Endothelial cell of umbilical vein (primary cell): ENCODE measurements at regions not wholly inside any gene's neighbourhood (a gene's known extent, or its start where the extent isn't known, plus 50 kb on each side); places are given as distances from the start of the nearest gene placed in this dataset.

Experiments used
- BruUV-seq: library from RNA; stranded (reverse); fragments of 400-500 nt; replicated peaks from 2 replicates; lab custom pipeline; 2021; lab: Mats Ljungman, UMichigan
- CTCF ChIA-PET: fragments of 300-600, 350-600 bp; sonication (Branson Sonifier 250); formaldehyde crosslinking; loops from one replicate; lab custom pipeline; 2021; ENCODE audit warnings: antibody characterized with exemption, inconsistent platforms; lab: Charles Lee
- POLR2A ChIA-PET: fragments of 300-600, 350-600 bp; sonication (Branson Sonifier 250); formaldehyde crosslinking; loops from one replicate; lab custom pipeline; 2021; ENCODE audit warnings: antibody characterized with exemption, inconsistent platforms; lab: Charles Lee
- DNase-seq: peaks from one replicate; pipeline ENCODE4 v3.0.0-alpha.2; 2011; ENCODE audit warnings: low read depth, low spot score
- FAIRE-seq: peaks from 2 replicates; lab custom pipeline; 2011; peaks lifted over from hg19 to GRCh38; lab: Jason Lieb, UNC
- H2AFZ ChIP-seq: 2 replicates; pipeline ENCODE4 v1.6.0; 2012; ENCODE audit warnings: low read depth, low read length, control low read depth, inconsistent platforms
- H3K27ac ChIP-seq: 2 replicates; pipeline ENCODE4 v1.5.1; 2011; ENCODE audit warnings: low read depth, mild to moderate bottlenecking, control low read depth, low read length, moderate library complexity; ENCODE audit not compliant: insufficient read depth
- H3K27me3 ChIP-seq, 2 experiments: 2 replicates each; pipeline versions ENCODE4 v1.6.0 to v1.6.1; 2011; ENCODE audit warnings: low read length in 2 of 2, mixed read lengths in 1 of 2; ENCODE audit not compliant: control insufficient read depth in 2 of 2, insufficient read depth in 2 of 2
- H3K36me3 ChIP-seq, 2 experiments: 2 replicates in 1 of 2; 3 replicates in 1 of 2; pipeline ENCODE4 v1.5.1; 2011; ENCODE audit warnings: low read length in 2 of 2, mild to moderate bottlenecking in 1 of 2, moderate library complexity in 1 of 2; ENCODE audit not compliant: control insufficient read depth in 2 of 2, insufficient read depth in 2 of 2; ENCODE audit errors: extremely low read depth in 1 of 2
- H3K4me1 ChIP-seq: 3 replicates; pipeline ENCODE4 v1.5.1; 2011; ENCODE audit warnings: mild to moderate bottlenecking, low read length; ENCODE audit not compliant: control insufficient read depth, insufficient read depth; ENCODE audit errors: extremely low read depth
- H3K4me2 ChIP-seq: 2 replicates; pipeline ENCODE4 v1.6.1; 2011; ENCODE audit warnings: low read length, control low read depth, mixed read lengths; ENCODE audit not compliant: insufficient read depth
- H3K4me3 ChIP-seq, 3 experiments: fragments of 200-600 bp in 1 of 3; sonication (generic), shearing (Covaris generic) in 1 of 3; replicated peaks in 1 of 3; 2 replicates each; pipeline ENCODE4 v1.5.1; 2011 to 2016; ENCODE audit warnings: control low read depth in 3 of 3, low read length in 3 of 3, mild to moderate bottlenecking in 2 of 3, inconsistent platforms in 1 of 3, low read depth in 1 of 3, moderate library complexity in 1 of 3; ENCODE audit not compliant: insufficient read depth in 1 of 3
- H3K79me2 ChIP-seq: 2 replicates; pipeline ENCODE4 v1.6.0; 2012; ENCODE audit warnings: low read length, inconsistent platforms; ENCODE audit not compliant: control insufficient read depth, insufficient read depth
- H3K9ac ChIP-seq: replicated peaks from 2 replicates; pipeline ENCODE3; 2011; ENCODE audit warnings: low read length, control low read depth; ENCODE audit not compliant: insufficient read depth; ENCODE audit errors: extremely low read depth
- H3K9me1 ChIP-seq: replicated peaks from 3 replicates; pipeline ENCODE4 v1.6.0; 2011; ENCODE audit warnings: mild to moderate bottlenecking, low read length; ENCODE audit not compliant: control insufficient read depth, insufficient read depth; ENCODE audit errors: extremely low read depth
- H3K9me3 ChIP-seq: replicated peaks from 2 replicates; pipeline ENCODE4 v1.5.1; 2012; ENCODE audit warnings: low read length, inconsistent platforms; ENCODE audit not compliant: control insufficient read depth, insufficient read depth
- H4K20me1 ChIP-seq: replicated peaks from 2 replicates; pipeline ENCODE3; 2011; ENCODE audit warnings: mild to moderate bottlenecking, low read length; ENCODE audit not compliant: control insufficient read depth, insufficient read depth; ENCODE audit errors: extremely low read depth
- EZH2 ChIP-seq: IDR thresholded peaks from 2 replicates; pipeline ENCODE4 v1.6.1; 2012; ENCODE audit warnings: borderline replicate concordance, low read depth, mild to moderate bottlenecking, moderate library complexity, low read length, inconsistent platforms; ENCODE audit not compliant: severe bottlenecking
- FOS ChIP-seq: IDR thresholded peaks from 2 replicates; pipeline ENCODE4 v1.6.1; 2011; ENCODE audit warnings: mild to moderate bottlenecking, low read length, moderate library complexity, borderline replicate concordance; ENCODE audit not compliant: insufficient read depth
- GATA2 ChIP-seq: IDR thresholded peaks from 2 replicates; pipeline ENCODE4 v1.7.0; 2011; ENCODE audit warnings: low read depth, mild to moderate bottlenecking, moderate library complexity, mixed read lengths, low read length; ENCODE audit not compliant: insufficient read length, insufficient read depth
- JUN ChIP-seq: IDR thresholded peaks from 2 replicates; pipeline ENCODE4 v1.6.1; 2011; ENCODE audit warnings: borderline replicate concordance, low read depth; ENCODE audit not compliant: insufficient read length, insufficient read depth
- MYC ChIP-seq: IDR thresholded peaks from one replicate; pipeline ENCODE4 v1.6.1; 2011; ENCODE audit warnings: mild to moderate bottlenecking, low read depth, low read length
- POLR2A ChIP-seq: IDR thresholded peaks from 2 replicates; pipeline ENCODE4 v1.6.1; 2012; ENCODE audit warnings: low read depth, mild to moderate bottlenecking, control low read depth, low read length
- POLR2AphosphoS5 ChIP-seq: IDR thresholded peaks from 2 replicates; pipeline ENCODE4 v1.6.1; 2012; ENCODE audit warnings: low read depth, mild to moderate bottlenecking, control low read depth, low read length, moderate library complexity; ENCODE audit not compliant: insufficient read depth
- dilution Hi-C: fragments of 300-500 bp; cut with MboI; formaldehyde crosslinking; loops from one replicate; pipeline ENCODE4 v1.15.0; 2019; ENCODE audit warnings: low sequenced_read_pairs; ENCODE audit not compliant: extremely low pct_ligation_motif_present
- intact Hi-C: fragments of 100-400 bp; cut with micrococcal nuclease; formaldehyde crosslinking; loops from one replicate; pipeline ENCODE4 v1.10.0; 2022
- TF ChIP-seq, protein P1 (sequence below), 2 donors: IDR thresholded peaks; 1 replicate in 1 of 2; 2 replicates in 1 of 2; pipeline ENCODE4 v1.5.1; 2011; ENCODE audit warnings: low read length in 2 of 2, mild to moderate bottlenecking in 2 of 2, moderate library complexity in 2 of 2, control low read depth in 1 of 2, inconsistent platforms in 1 of 2, low read depth in 1 of 2; ENCODE audit not compliant: insufficient read depth in 1 of 2; ENCODE audit errors: extremely low read depth in 1 of 2
- TF ChIP-seq, protein P2 (sequence below): IDR thresholded peaks from 2 replicates; pipeline ENCODE4 v1.6.1; 2011; ENCODE audit not compliant: insufficient read depth, insufficient read length

DNA sequence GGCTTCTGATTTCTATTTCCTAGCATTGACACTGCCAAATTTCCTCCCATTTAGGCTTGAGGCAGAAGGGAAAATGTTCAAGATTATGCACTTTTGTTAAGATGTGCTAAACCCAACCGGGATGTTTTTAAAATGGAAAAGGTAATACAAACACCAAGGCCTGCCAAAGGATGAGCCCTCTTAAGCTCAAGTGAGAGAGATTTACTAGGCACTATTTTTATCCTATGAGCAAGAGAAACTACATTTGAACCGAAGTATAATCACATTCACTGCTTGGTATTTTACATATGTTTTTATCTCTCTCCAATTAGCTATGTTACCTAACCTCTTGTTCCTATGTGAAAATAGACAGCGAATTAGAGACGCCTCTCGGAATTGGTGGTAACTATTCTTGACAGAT lies 295.8 kb downstream of the GABRB3 start:
- no peaks in the 10 kb centered on the region for H3K4me1 ChIP-seq
- H3K79me2 ChIP-seq: no peaks in the 10 kb centered on the region
- dilution Hi-C loops: no loop called here
- no peak overlapping the region for H2AFZ ChIP-seq
- FAIRE-seq: no peak
- H3K9me1 ChIP-seq: no peaks in the 10 kb centered on the region
- DNase-seq: no peak
- intact Hi-C loops: no loop called here
- BruUV-seq: no TSS peak
- no peaks in the 10 kb centered on the region for H4K20me1 ChIP-seq
- ChIA-PET POLR2A (no interaction called here), CTCF (no interaction called here)
- no peaks in the 10 kb centered on the region for H3K36me3 ChIP-seq
- peaks cover 14% of the 10 kb centered on the region for H3K9me3 ChIP-seq
- TF ChIP-seq JUN (no peak), GATA2 (no peak), FOS (no peak), MYC (no peak), EZH2 (no peak), POLR2AphosphoS5 (no peak), POLR2A (no peak)
- TF ChIP-seq, protein P1, sequence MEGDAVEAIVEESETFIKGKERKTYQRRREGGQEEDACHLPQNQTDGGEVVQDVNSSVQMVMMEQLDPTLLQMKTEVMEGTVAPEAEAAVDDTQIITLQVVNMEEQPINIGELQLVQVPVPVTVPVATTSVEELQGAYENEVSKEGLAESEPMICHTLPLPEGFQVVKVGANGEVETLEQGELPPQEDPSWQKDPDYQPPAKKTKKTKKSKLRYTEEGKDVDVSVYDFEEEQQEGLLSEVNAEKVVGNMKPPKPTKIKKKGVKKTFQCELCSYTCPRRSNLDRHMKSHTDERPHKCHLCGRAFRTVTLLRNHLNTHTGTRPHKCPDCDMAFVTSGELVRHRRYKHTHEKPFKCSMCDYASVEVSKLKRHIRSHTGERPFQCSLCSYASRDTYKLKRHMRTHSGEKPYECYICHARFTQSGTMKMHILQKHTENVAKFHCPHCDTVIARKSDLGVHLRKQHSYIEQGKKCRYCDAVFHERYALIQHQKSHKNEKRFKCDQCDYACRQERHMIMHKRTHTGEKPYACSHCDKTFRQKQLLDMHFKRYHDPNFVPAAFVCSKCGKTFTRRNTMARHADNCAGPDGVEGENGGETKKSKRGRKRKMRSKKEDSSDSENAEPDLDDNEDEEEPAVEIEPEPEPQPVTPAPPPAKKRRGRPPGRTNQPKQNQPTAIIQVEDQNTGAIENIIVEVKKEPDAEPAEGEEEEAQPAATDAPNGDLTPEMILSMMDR (IDR thresholded peaks at IDR 0.05; ENCODE audit: extremely low read depth in 1 of 2, insufficient read depth in 1 of 2, low read depth in 1 of 2, low read length in 2 of 2): no peak
- TF ChIP-seq, protein P2, sequence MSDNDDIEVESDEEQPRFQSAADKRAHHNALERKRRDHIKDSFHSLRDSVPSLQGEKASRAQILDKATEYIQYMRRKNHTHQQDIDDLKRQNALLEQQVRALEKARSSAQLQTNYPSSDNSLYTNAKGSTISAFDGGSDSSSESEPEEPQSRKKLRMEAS: no peak
- H3K27ac ChIP-seq: no peak overlapping the region
- no peak overlapping the region for H3K9ac ChIP-seq
- no peak overlapping the region for H3K4me2 ChIP-seq
- no peak overlapping the region for H3K4me3 ChIP-seq
- no peaks in the 10 kb centered on the region for H3K27me3 ChIP-seq
